Choroid plexus epithelial cell (primary cell): ENCODE measurements at regions not wholly inside any gene's neighbourhood (a gene's known extent, or its start where the extent isn't known, plus 50 kb on each side); places are given as distances from the start of the nearest gene placed in this dataset.

Experiments
- DNase-seq: peaks from one replicate; pipeline ENCODE4 v3.0.0-alpha.2; 2010; ENCODE audit warnings: low read depth
- H3K4me3 ChIP-seq: 2 replicates; pipeline ENCODE4 v1.5.1; 2011; ENCODE audit warnings: low read depth, mild to moderate bottlenecking, control low read depth, low read length, moderate library complexity
- CTCF ChIP-seq: conservative IDR thresholded peaks from 2 replicates; pipeline ENCODE4 v1.5.1; 2011; ENCODE audit warnings: low read depth, mild to moderate bottlenecking, control low read depth, inconsistent platforms, low read length, moderate library complexity

- no peak overlapping the region for H3K4me3 ChIP-seq
- TF ChIP-seq CTCF = no peak
- DNase-seq = no peak
These were observed 62.0 kb upstream of the JCAD start for GRCh38 chr10:30121401-30121800.

- no peak for DNase-seq
- no peak for TF ChIP-seq CTCF
- H3K4me3 ChIP-seq = no peak overlapping the region
These were observed 59.2 kb upstream of the JCAD start for GRCh38 chr10:30118590-30118989.

GRCh38 chr10:30117812-30118501 is 58.6 kb upstream of the JCAD start:
- no peak for DNase-seq
- H3K4me3 ChIP-seq = no peak overlapping the region
- no peak for TF ChIP-seq CTCF

GRCh38 chr10:30116041-30116491 is 56.7 kb upstream of the JCAD start:
- no peak overlapping the region for H3K4me3 ChIP-seq
- no peak for DNase-seq
- TF ChIP-seq CTCF = no peak

GRCh38 chr10:30115626-30115940 is 56.2 kb upstream of the JCAD start:
- DNase-seq = no peak
- no peak for TF ChIP-seq CTCF
- H3K4me3 ChIP-seq = no peak overlapping the region

- H3K4me3 ChIP-seq = no peak overlapping the region
- no peak for TF ChIP-seq CTCF
- peak; percentile 55 for DNase-seq
These were observed 55.7 kb upstream of the JCAD start for GRCh38 chr10:30114881-30115625.

- TF ChIP-seq CTCF = no peak
- no peak for DNase-seq
- no peak overlapping the region for H3K4me3 ChIP-seq
These were observed 55.0 kb upstream of the JCAD start for GRCh38 chr10:30114401-30114800.
